ENCODE measurements at regions not wholly inside any gene's neighbourhood (a gene's known extent, or its start where the extent isn't known, plus 50 kb on each side); places are given as distances from the start of the nearest gene placed in this dataset.

DNA sequence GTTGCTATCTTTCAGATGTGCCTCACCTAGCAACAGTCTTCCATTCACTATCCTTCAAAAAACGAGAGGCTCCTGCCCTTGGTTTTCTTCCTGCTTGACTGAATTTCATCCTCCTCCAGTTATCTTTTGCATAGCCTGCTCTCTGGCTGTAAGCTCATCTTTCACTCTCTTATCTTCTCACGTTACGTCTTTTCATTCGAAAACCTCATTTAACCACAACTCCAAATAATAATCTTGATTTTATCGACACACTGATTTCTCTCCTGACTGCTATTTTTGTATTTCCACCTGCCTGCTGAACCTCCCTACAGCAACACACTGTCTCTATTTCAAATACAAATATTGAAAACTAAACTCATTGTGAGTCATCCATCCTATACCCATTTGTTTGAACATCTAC is 230.7 kb upstream of the TMC3 start:
- BruUV-seq (replicated peaks) = no TSS peak
- Histone ChIP-seq H3K4me1 (ENCODE audit: control insufficient read depth, extremely low read depth, insufficient read depth, low read length) (no peaks in the 10 kb centered on the region), H3K9ac (replicated peaks; ENCODE audit: extremely low read depth, insufficient read depth, low read length) (no peak overlapping the region), H3K36me3 (ENCODE audit: control insufficient read depth in 2 of 2, extremely low read depth in 1 of 2, insufficient read depth in 2 of 2, low read length in 2 of 2) (no peaks in the 10 kb centered on the region), H3K79me2 (ENCODE audit: control insufficient read depth, insufficient read depth, low read length) (no peaks in the 10 kb centered on the region), H3K4me2 (ENCODE audit: insufficient read depth, low read length) (no peak overlapping the region), H3K9me1 (replicated peaks; ENCODE audit: control insufficient read depth, extremely low read depth, insufficient read depth, low read length) (no peaks in the 10 kb centered on the region), H3K27me3 (ENCODE audit: control insufficient read depth in 2 of 2, insufficient read depth in 2 of 2, low read length in 2 of 2) (no peaks in the 10 kb centered on the region), H3K9me3 (replicated peaks; ENCODE audit: control insufficient read depth, insufficient read depth, low read length) (no peaks in the 10 kb centered on the region), H2AFZ (ENCODE audit: low read depth, low read length) (no peak overlapping the region), H3K4me3 (replicated peaks in 1 of 3; ENCODE audit: insufficient read depth in 1 of 3, low read depth in 1 of 3, low read length in 3 of 3) (no peak overlapping the region), H3K27ac (ENCODE audit: insufficient read depth, low read depth, low read length) (no peak overlapping the region), H4K20me1 (replicated peaks; ENCODE audit: control insufficient read depth, extremely low read depth, insufficient read depth, low read length) (no peaks in the 10 kb centered on the region)
- CTCF ChIA-PET = no interaction called here
- TF ChIP-seq JUN (IDR thresholded peaks at IDR 0.05; ENCODE audit: borderline replicate concordance, insufficient read depth, insufficient read length, low read depth) (no peak), POLR2AphosphoS5 (IDR thresholded peaks at IDR 0.05; ENCODE audit: insufficient read depth, low read depth, low read length) (no peak)
- dilution Hi-C loops (cut with MboI; ENCODE audit: extremely low pct_ligation_motif_present, low sequenced_read_pairs) (no loop called here), intact Hi-C loops (cut with micrococcal nuclease) (no loop called here)
- DNase-seq (ENCODE audit: low read depth, low spot score) (no peak), FAIRE-seq (no peak)
- POLR2A ChIA-PET = no interaction called here

DNA sequence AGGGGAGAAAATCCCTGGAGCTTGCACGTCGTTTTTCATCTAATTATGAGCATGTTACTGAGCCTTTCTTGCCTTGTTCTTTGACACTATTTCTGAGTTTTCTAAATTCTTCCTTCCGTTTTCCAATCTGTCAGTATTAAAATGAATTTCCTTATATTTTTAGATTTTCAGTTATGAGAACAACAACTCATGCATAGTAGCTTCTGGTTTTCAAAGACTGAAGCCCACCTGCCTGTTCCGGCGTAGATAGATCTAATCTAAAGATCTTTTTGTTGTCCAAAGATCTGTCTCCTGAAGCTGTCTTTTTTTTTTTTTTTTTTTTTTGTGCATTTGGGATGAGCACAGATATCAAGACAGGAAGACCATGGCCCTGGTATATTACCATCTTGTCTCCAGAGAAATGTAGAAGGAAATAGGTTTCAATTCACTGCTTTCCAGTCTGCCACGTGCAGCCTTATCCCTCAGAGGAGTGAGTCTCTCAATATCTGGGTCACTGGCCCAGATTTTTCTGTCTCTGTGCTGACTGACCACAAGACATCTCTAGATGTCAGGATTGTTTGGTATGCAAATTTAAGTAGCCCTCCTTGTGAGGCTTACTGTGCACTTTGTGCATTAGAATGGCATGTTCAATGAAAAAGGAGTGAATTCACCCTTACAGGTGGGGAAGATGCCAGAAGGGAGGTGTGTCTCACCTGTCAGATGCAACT is 222.3 kb upstream of the TMC3 start:
- dilution Hi-C loops (cut with MboI; ENCODE audit: extremely low pct_ligation_motif_present, low sequenced_read_pairs) (no loop called here), intact Hi-C loops (cut with micrococcal nuclease) (no loop called here)
- FAIRE-seq = no peak

More for the DNA sequence above, 222.3 kb upstream of the TMC3 start:
- H2AFZ ChIP-seq (ENCODE audit: low read depth, low read length) = no peak overlapping the region
- no peak overlapping the region for H3K4me3 ChIP-seq (replicated peaks in 1 of 3; ENCODE audit: insufficient read depth in 1 of 3, low read depth in 1 of 3, low read length in 3 of 3)
- CTCF ChIA-PET = interaction anchor here (1.5 kb wide), 1 partner anchor 17 kb away, joined by 3 read pairs; no protein-coding TSS in a partner anchor
- no peak overlapping the region for H3K9ac ChIP-seq (replicated peaks; ENCODE audit: extremely low read depth, insufficient read depth, low read length)
- POLR2A ChIA-PET = no interaction called here
- no TSS peak for BruUV-seq (replicated peaks)
- no peaks in the 10 kb centered on the region for H3K36me3 ChIP-seq (ENCODE audit: control insufficient read depth in 2 of 2, extremely low read depth in 1 of 2, insufficient read depth in 2 of 2, low read length in 2 of 2)
- no peak overlapping the region for H3K4me2 ChIP-seq (ENCODE audit: insufficient read depth, low read length)
- no peak overlapping the region for H3K27ac ChIP-seq (ENCODE audit: insufficient read depth, low read depth, low read length)
- no peaks in the 10 kb centered on the region for H3K79me2 ChIP-seq (ENCODE audit: control insufficient read depth, insufficient read depth, low read length)
- H4K20me1 ChIP-seq (replicated peaks; ENCODE audit: control insufficient read depth, extremely low read depth, insufficient read depth, low read length) = no peaks in the 10 kb centered on the region
- DNase-seq (ENCODE audit: low read depth, low spot score) = no peak
- no peaks in the 10 kb centered on the region for H3K27me3 ChIP-seq (ENCODE audit: control insufficient read depth in 2 of 2, insufficient read depth in 2 of 2, low read length in 2 of 2)
- no peaks in the 10 kb centered on the region for H3K9me1 ChIP-seq (replicated peaks; ENCODE audit: control insufficient read depth, extremely low read depth, insufficient read depth, low read length)
- TF ChIP-seq, protein P1, sequence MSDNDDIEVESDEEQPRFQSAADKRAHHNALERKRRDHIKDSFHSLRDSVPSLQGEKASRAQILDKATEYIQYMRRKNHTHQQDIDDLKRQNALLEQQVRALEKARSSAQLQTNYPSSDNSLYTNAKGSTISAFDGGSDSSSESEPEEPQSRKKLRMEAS (IDR thresholded peaks at IDR 0.05; ENCODE audit: insufficient read depth, insufficient read length) = no peak
- TF ChIP-seq POLR2AphosphoS5 (IDR thresholded peaks at IDR 0.05; ENCODE audit: insufficient read depth, low read depth, low read length) (no peak), MYC (IDR thresholded peaks at IDR 0.05; ENCODE audit: low read depth, low read length) (no peak), POLR2A (IDR thresholded peaks at IDR 0.05; ENCODE audit: low read depth, low read length) (no peak), EZH2 (IDR thresholded peaks at IDR 0.05; ENCODE audit: borderline replicate concordance, low read depth, low read length, severe bottlenecking) (no peak), JUN (IDR thresholded peaks at IDR 0.05; ENCODE audit: borderline replicate concordance, insufficient read depth, insufficient read length, low read depth) (no peak), FOS (IDR thresholded peaks at IDR 0.05; ENCODE audit: borderline replicate concordance, insufficient read depth, low read length) (no peak)
- TF ChIP-seq, protein P2, sequence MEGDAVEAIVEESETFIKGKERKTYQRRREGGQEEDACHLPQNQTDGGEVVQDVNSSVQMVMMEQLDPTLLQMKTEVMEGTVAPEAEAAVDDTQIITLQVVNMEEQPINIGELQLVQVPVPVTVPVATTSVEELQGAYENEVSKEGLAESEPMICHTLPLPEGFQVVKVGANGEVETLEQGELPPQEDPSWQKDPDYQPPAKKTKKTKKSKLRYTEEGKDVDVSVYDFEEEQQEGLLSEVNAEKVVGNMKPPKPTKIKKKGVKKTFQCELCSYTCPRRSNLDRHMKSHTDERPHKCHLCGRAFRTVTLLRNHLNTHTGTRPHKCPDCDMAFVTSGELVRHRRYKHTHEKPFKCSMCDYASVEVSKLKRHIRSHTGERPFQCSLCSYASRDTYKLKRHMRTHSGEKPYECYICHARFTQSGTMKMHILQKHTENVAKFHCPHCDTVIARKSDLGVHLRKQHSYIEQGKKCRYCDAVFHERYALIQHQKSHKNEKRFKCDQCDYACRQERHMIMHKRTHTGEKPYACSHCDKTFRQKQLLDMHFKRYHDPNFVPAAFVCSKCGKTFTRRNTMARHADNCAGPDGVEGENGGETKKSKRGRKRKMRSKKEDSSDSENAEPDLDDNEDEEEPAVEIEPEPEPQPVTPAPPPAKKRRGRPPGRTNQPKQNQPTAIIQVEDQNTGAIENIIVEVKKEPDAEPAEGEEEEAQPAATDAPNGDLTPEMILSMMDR (IDR thresholded peaks at IDR 0.05; ENCODE audit: extremely low read depth in 1 of 2, insufficient read depth in 1 of 2, low read depth in 1 of 2, low read length in 2 of 2) = no peak
- H3K4me1 ChIP-seq (ENCODE audit: control insufficient read depth, extremely low read depth, insufficient read depth, low read length) = no peaks in the 10 kb centered on the region
- H3K9me3 ChIP-seq (replicated peaks; ENCODE audit: control insufficient read depth, insufficient read depth, low read length) = no peaks in the 10 kb centered on the region
